GM19438 (cell line): ENCODE measurements at regions not wholly inside any gene's neighbourhood (a gene's known extent, or its start where the extent isn't known, plus 50 kb on each side); places are given as distances from the start of the nearest gene placed in this dataset.
"Not testable (repeated sequence)": the region's sequence is repeated elsewhere in the genome, so short reads cannot be mapped to it uniquely, and the experiment has no call there.

Experiments used
- ATAC-seq: cut with Tn5 transposase; IDR thresholded peaks from one replicate; pipeline ENCODE4 v1.9.1; 2021; ENCODE audit warnings: low read depth; ENCODE audit not compliant: unreplicated experiment

GRCh38 chr2:184270660-184271059 is 327.7 kb upstream of the ZNF804A start:
- no peak for ATAC-seq

- ATAC-seq: no peak
These were observed 326.3 kb upstream of the ZNF804A start for GRCh38 chr2:184272056-184272455.

GRCh38 chr2:184294831-184295230 is 303.5 kb upstream of the ZNF804A start:
- ATAC-seq: no peak

- ATAC-seq: no peak
These were observed 301.2 kb upstream of the ZNF804A start for GRCh38 chr2:184297085-184297484.

- no peak for ATAC-seq
These were observed 295.8 kb upstream of the ZNF804A start for GRCh38 chr2:184302506-184302905.

GRCh38 chr2:184304006-184304405 is 294.3 kb upstream of the ZNF804A start:
- no peak for ATAC-seq

GRCh38 chr2:184305105-184305504 is 293.2 kb upstream of the ZNF804A start:
- no peak for ATAC-seq

- ATAC-seq: no peak
These were observed 289.6 kb upstream of the ZNF804A start for GRCh38 chr2:184308706-184309105.

- ATAC-seq: no peak
These were observed 285.4 kb upstream of the ZNF804A start for GRCh38 chr2:184312970-184313369.

GRCh38 chr2:184314829-184315228 is 283.5 kb upstream of the ZNF804A start:
- ATAC-seq: no peak

GRCh38 chr2:184316921-184317320 is 281.4 kb upstream of the ZNF804A start:
- ATAC-seq: no peak

- ATAC-seq: no peak
These were observed 275.7 kb upstream of the ZNF804A start for GRCh38 chr2:184322615-184323014.

GRCh38 chr2:184326066-184326465 is 272.3 kb upstream of the ZNF804A start:
- no peak for ATAC-seq

GRCh38 chr2:184327805-184328204 is 270.5 kb upstream of the ZNF804A start:
- not testable (repeated sequence) for ATAC-seq

- ATAC-seq: not testable (repeated sequence)
These were observed 267.8 kb upstream of the ZNF804A start for GRCh38 chr2:184330561-184330960.

GRCh38 chr2:184336688-184337087 is 261.6 kb upstream of the ZNF804A start:
- no peak for ATAC-seq

GRCh38 chr2:184338771-184339170 is 259.6 kb upstream of the ZNF804A start:
- ATAC-seq: no peak

- no peak for ATAC-seq
These were observed 258.4 kb upstream of the ZNF804A start for GRCh38 chr2:184339966-184340365.

GRCh38 chr2:184346338-184346862 is 251.9 kb upstream of the ZNF804A start:
- ATAC-seq: no peak

- no peak for ATAC-seq
These were observed 247.2 kb upstream of the ZNF804A start for GRCh38 chr2:184351126-184351525.

- ATAC-seq: no peak
These were observed 241.3 kb upstream of the ZNF804A start for GRCh38 chr2:184357033-184357432.

- no peak for ATAC-seq
These were observed 238.9 kb upstream of the ZNF804A start for GRCh38 chr2:184359379-184359778.

GRCh38 chr2:184363213-184363612 is 235.1 kb upstream of the ZNF804A start:
- ATAC-seq: no peak
